ENCODE measurements at regions not wholly inside any gene's neighbourhood (a gene's known extent, or its start where the extent isn't known, plus 50 kb on each side); places are given as distances from the start of the nearest gene placed in this dataset.

- TF ChIP-seq EP300 (IDR thresholded peaks at IDR 0.05): no peak
- TF ChIP-seq POLR2A (IDR thresholded peaks at IDR 0.05): no peak
- TF ChIP-seq, protein P1, sequence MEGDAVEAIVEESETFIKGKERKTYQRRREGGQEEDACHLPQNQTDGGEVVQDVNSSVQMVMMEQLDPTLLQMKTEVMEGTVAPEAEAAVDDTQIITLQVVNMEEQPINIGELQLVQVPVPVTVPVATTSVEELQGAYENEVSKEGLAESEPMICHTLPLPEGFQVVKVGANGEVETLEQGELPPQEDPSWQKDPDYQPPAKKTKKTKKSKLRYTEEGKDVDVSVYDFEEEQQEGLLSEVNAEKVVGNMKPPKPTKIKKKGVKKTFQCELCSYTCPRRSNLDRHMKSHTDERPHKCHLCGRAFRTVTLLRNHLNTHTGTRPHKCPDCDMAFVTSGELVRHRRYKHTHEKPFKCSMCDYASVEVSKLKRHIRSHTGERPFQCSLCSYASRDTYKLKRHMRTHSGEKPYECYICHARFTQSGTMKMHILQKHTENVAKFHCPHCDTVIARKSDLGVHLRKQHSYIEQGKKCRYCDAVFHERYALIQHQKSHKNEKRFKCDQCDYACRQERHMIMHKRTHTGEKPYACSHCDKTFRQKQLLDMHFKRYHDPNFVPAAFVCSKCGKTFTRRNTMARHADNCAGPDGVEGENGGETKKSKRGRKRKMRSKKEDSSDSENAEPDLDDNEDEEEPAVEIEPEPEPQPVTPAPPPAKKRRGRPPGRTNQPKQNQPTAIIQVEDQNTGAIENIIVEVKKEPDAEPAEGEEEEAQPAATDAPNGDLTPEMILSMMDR (IDR thresholded peaks at IDR 0.05): no peak
- intact Hi-C loops (cut with DNase I): no loop called here
- 35 to 52% (median 51%) methylated on average over 2 of the region's 2 CpGs for WGBS, 3 donors
Observed at GRCh38 chr13:72145383-72145782, 278.4 kb upstream of the DACH1 start.

DNA sequence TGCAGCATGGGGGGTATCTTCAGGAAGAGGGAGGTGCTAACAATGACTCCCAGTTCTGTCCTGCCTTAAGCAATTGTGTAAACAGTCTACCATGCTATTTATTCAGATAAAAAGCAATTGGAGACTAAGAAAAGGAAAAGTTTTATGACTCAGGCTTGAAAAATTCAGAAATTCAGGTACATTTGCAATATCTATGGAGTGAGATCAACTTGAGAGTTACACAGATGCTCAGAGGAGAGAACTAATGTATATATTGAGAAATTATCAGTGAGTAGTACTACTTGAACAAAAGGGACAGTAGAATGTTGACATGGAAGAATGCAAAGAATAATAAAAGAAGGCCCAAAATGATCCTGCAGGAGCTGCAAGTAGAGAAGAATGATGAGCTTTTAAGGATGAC lies 277.6 kb upstream of the DACH1 start:
- peaks cover 2% of the 10 kb centered on the region for H3K4me1 ChIP-seq (ENCODE audit: insufficient read depth)
- intact Hi-C loops (cut with DNase I): no loop called here

More at GRCh38 chr13:72145383-72145782, 278.4 kb upstream of the DACH1 start:
- Histone ChIP-seq H3K36me3 (no peaks in the 10 kb centered on the region), H3K4me1 (ENCODE audit: insufficient read depth) (peaks cover 2% of the 10 kb centered on the region), H3K4me3 (no peak overlapping the region), H3K27me3 (no peaks in the 10 kb centered on the region), H3K27ac (no peak overlapping the region), H3K9me3 (no peaks in the 10 kb centered on the region)
- DNase-seq: no peak

GRCh38 chr13:72141855-72142519 lies 275.0 kb upstream of the DACH1 start:
- TF ChIP-seq, protein P1 (IDR thresholded peaks at IDR 0.05): no peak
- TF ChIP-seq POLR2A (IDR thresholded peaks at IDR 0.05): no peak
- TF ChIP-seq EP300 (IDR thresholded peaks at IDR 0.05): no peak
- intact Hi-C loops (cut with DNase I): no loop called here
- H3K4me3 ChIP-seq: no peak overlapping the region
- no peaks in the 10 kb centered on the region for H3K36me3 ChIP-seq
- H3K27me3 ChIP-seq: no peaks in the 10 kb centered on the region
- 12 to 18% (median 14%) methylated on average over 3 of the region's 3 CpGs for WGBS, 3 donors
- H3K9me3 ChIP-seq: no peaks in the 10 kb centered on the region
- peaks cover 2% of the 10 kb centered on the region for H3K4me1 ChIP-seq (ENCODE audit: insufficient read depth)
- peak overlapping the region in 1 of 2 donors; percentile 22 for H3K27ac ChIP-seq
- DNase-seq: peak in 1 of 5 donors; percentile 21

More for the DNA sequence above, 277.6 kb upstream of the DACH1 start:
- TF ChIP-seq POLR2A (IDR thresholded peaks at IDR 0.05) (no peak), EP300 (IDR thresholded peaks at IDR 0.05) (no peak)
- TF ChIP-seq, protein P1 (IDR thresholded peaks at IDR 0.05): no peak
- no peak overlapping the region for H3K27ac ChIP-seq
- H3K4me3 ChIP-seq: no peak overlapping the region
- no peaks in the 10 kb centered on the region for H3K36me3 ChIP-seq
- H3K9me3 ChIP-seq: no peaks in the 10 kb centered on the region
- DNase-seq: no peak
- no peaks in the 10 kb centered on the region for H3K27me3 ChIP-seq

GRCh38 chr13:72139192-72139591 lies 272.2 kb upstream of the DACH1 start:
- WGBS, 3 donors: 33 to 54% (median 43%) methylated on average over 1 of the region's 1 CpG
- no peak for DNase-seq
- Histone ChIP-seq H3K4me1 (ENCODE audit: insufficient read depth) (peaks cover 2% of the 10 kb centered on the region), H3K4me3 (no peak overlapping the region), H3K36me3 (no peaks in the 10 kb centered on the region), H3K27me3 (no peaks in the 10 kb centered on the region), H3K9me3 (no peaks in the 10 kb centered on the region), H3K27ac (no peak overlapping the region)
- TF ChIP-seq EP300 (IDR thresholded peaks at IDR 0.05): no peak
- TF ChIP-seq, protein P1 (IDR thresholded peaks at IDR 0.05): no peak
- TF ChIP-seq POLR2A (IDR thresholded peaks at IDR 0.05): no peak
- intact Hi-C loops (cut with DNase I): no loop called here

Data from ovary (tissue), 7 donors.